Fibroblast of villous mesenchyme (primary cell): ENCODE measurements at regions not wholly inside any gene's neighbourhood (a gene's known extent, or its start where the extent isn't known, plus 50 kb on each side); places are given as distances from the start of the nearest gene placed in this dataset.

Experiments used
- DNase-seq: peaks from one replicate; pipeline ENCODE4 v3.0.0-alpha.2; 2010; ENCODE audit warnings: low read depth
- H3K4me3 ChIP-seq: 2 replicates; pipeline ENCODE4 v1.5.1; 2011; ENCODE audit warnings: low read depth, mild to moderate bottlenecking, low read length
- TF ChIP-seq, protein P1 (sequence below): IDR thresholded peaks from 2 replicates; pipeline ENCODE4 v1.5.1; 2012; ENCODE audit warnings: low read depth, mild to moderate bottlenecking, low read length; ENCODE audit not compliant: insufficient read depth

DNA sequence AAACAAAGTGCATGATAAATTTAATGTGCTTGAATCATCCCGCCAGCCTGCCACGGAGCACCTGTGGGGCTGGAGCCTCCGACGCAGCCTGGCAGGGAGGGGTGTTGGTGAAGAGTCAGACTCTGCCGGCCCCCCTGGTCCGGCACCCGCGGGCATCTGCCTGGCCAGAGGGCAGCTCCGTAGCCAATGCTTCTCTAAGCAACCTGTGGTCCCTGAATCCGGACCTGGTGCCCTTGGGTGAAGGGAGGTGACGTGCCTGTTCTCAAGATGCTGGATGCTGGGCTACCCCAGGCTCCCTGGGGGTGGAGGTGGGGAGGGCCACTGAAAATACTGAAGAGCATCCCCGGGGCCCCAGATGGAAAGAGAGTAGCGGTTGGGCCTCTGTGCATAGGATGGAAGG, 158.6 kb upstream of the C14orf180 start:
- H3K4me3 ChIP-seq: no peak overlapping the region
- no peak for DNase-seq
- TF ChIP-seq, protein P1, sequence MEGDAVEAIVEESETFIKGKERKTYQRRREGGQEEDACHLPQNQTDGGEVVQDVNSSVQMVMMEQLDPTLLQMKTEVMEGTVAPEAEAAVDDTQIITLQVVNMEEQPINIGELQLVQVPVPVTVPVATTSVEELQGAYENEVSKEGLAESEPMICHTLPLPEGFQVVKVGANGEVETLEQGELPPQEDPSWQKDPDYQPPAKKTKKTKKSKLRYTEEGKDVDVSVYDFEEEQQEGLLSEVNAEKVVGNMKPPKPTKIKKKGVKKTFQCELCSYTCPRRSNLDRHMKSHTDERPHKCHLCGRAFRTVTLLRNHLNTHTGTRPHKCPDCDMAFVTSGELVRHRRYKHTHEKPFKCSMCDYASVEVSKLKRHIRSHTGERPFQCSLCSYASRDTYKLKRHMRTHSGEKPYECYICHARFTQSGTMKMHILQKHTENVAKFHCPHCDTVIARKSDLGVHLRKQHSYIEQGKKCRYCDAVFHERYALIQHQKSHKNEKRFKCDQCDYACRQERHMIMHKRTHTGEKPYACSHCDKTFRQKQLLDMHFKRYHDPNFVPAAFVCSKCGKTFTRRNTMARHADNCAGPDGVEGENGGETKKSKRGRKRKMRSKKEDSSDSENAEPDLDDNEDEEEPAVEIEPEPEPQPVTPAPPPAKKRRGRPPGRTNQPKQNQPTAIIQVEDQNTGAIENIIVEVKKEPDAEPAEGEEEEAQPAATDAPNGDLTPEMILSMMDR: no peak

DNA sequence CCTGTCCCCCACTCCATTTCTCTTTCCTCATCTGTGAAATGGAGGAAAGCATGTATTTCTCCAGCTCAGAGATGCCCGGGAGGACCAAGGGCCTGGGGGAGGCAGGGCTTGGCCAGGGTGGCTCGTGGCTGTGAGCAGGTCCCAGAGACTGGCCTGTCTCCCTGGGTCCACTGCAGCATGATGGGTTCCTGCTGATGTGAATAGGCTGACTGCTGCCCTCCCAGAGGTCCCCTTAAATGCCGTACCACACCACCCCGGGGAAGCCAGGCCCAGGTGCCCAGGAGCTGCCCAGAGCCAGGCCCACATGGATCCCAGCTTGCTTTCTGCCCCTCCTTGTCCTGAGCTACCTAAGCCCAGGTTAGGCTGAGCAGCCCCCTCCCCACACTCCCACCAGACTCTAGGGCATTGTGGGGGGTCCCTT, 158.2 kb upstream of the C14orf180 start:
- H3K4me3 ChIP-seq: no peak overlapping the region
- TF ChIP-seq, protein P1: no peak
- no peak for DNase-seq

DNA sequence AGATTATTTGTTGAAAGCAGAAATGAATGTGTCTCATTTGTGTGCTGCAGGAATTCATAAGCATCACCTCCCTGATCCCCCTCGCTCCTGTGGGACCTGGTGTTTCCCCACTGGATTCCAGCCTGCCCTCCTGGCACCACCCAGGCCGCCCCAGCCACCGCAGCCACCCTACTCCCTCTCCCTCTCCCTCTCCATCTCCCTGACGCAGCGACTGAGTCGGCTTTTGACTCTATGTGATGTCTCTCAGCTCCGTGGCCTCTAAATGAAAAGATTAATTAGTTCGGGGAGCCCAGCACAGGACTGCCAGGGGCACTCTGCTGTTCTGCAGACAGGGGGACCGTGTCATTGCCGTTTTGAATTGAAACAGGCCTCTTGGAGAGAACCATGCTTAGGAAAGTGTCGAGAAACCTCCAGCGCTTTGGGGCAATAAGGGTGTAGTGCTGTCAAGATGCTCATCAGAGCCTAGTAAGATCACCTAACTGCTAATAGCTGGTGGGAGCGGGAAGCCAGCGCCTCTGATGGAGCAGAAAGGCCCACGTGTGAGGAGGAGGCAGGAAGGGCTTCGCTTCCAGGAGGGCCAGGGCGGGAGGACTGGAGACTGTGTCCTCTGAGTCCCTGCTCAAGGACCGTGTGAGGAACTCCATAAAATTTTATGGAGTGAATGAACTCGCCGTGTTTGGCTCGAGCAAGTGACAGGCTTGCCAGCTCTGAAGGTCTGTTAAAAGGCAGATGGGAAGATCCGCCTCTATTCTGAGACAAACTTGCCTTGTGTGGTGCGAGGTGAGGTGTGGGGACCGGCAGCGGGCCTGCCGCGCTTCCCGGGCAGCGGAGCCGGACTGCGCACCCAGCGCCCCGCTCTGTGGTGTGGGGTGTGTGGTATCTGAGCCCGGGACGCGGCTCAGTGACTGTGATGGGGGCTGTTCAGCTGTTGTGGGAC, 157.4 kb upstream of the C14orf180 start:
- TF ChIP-seq, protein P1: no peak

DNA sequence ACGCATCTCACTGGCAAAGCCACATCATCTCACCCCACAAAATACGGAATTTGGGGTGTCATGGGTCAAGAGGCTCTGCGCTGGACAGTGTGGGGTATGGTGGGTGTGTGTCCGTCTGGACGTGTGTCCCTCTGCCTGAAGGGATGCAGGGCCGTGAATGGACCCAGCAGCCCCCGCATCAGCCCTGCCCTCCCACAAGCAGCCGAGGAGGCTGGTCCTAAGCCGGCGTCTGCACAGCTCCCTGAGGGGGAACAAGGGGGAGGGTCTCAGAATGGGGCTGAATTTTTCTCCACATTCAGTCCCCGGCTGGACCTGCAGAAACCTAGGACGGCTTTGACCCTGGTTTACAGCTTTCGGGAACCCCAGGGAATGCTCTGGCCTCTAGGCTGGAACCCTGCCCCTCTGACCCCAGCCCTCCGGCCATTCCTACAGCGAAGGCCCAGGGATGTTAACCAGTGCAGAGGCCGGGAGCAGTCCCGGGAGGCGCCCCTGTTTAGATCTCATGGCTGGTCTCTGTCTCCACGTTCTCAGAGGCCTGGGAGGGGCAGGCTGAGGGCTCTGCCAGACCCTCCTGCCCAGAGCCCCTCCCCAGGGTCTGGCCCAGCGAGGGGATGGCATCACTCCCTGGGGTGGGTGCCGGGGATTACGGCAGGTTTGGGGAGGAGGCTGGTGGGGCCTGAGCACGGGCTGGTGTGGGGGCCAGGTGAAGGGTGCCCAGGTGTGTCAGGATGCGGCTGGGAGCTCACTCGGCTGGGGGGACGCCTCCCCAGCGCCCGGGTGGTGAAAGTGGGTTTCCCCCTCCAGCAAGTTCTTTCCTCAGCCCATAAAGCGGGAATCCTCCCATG, 156.5 kb upstream of the C14orf180 start:
- no peak for DNase-seq
- no peak overlapping the region for H3K4me3 ChIP-seq
- TF ChIP-seq, protein P1: no peak

More for the DNA sequence above, 157.4 kb upstream of the C14orf180 start:
- H3K4me3 ChIP-seq: no peak overlapping the region
- no peak for DNase-seq

DNA sequence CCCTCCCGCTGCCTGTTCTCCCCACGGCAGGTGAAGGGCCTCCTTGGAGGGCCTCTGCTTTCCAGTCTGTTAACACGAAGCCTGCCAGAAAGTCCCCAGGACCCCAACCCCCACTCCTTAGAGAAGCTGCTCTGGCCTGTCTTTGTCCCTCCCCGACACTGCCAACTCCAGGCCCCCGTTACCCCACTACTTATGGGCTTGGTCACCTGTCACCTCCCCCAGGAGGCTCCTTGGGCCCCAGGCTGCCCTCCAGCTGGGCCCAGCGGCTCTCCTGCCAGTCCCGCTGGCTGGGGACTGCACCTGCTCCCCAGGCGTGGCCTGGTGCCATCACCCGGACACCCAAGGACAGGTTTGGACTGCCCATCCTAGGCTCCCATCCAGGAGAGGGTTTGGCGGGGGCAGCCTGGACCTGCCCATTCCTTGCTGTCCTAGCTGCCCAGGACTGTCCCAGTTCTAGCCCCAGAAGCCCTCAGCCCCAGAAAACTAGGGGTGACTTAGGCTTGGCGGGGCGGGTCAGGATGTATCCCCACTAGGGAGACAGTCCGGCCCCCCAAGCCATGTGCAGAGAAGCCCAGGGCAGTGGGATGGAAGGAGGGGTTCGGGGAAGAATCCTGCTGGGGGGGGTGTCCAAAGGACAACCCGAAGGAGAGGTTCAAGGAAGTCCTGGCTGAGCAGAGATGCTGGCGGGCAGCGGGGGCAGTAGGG, 155.7 kb upstream of the C14orf180 start:
- TF ChIP-seq, protein P1: no peak
- H3K4me3 ChIP-seq: no peak overlapping the region
- DNase-seq: no peak

DNA sequence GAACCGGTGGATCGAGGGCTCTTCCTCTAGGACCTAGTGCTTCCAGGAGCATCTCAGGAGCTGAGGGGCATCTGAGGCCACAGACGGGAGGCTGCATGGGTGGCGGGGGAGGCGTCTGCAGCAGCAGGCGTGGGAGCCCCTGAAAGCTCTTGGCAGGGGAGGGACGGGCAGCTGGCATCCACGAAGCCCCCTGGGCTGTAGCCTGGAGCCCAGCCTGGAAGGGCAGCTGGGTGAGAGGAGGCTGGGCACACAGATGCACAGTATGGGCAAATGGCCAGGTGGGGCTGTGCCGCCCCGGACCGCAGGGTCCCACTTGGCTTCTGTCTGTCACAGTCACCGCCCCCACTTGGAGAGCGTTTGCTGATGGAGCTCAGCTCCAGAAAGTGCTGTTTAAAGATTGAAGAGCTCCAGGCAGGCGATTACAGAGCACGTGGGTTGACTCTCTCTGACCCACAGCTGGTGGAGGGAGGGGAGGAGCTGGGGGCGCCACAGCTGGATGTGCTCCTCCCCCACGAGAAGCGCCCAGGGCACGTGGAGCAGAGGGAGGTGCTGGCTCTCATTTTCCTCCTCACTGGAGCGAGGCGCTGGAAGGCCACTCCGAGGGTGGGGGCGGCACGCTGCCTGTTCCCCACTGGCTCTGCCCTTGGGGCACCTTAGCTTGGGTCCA, 155.0 kb upstream of the C14orf180 start:
- no peak overlapping the region for H3K4me3 ChIP-seq
- DNase-seq: no peak
- TF ChIP-seq, protein P1: no peak
